GM19043 (cell line): ENCODE measurements at regions not wholly inside any gene's neighbourhood (a gene's known extent, or its start where the extent isn't known, plus 50 kb on each side); places are given as distances from the start of the nearest gene placed in this dataset.
"Not testable (repeated sequence)": the region's sequence is repeated elsewhere in the genome, so short reads cannot be mapped to it uniquely, and the experiment has no call there.

Experiments
- ATAC-seq: cut with Tn5 transposase; IDR thresholded peaks from one replicate; pipeline ENCODE4 v1.9.1; 2021; ENCODE audit warnings: low read depth; ENCODE audit not compliant: unreplicated experiment

- ATAC-seq: no peak
These were observed 396.9 kb downstream of the AGTPBP1 start for GRCh38 chr9:85344901-85345300.

DNA sequence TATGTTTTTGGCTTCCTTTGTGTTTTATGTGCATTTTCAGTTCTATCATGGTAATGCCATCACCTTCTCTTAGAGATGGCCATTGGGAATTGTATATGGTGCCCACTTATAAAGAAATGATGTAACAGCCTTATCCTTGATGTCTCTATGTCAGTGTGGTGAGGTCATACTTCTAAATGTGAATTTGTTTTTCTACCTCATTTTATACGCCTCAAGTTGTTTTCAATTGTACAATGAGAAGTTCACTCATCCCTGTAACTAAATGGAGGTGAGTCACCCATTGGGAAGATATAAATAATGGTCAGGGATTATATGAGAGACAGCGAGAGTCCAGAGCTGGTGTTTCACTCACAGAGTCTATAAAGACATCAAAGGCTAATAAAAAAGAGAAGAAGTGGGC is 402.4 kb downstream of the AGTPBP1 start:
- ATAC-seq: no peak

GRCh38 chr9:85334228-85334627 is 407.5 kb downstream of the AGTPBP1 start:
- no peak for ATAC-seq

GRCh38 chr9:85332487-85332886 is 409.3 kb downstream of the AGTPBP1 start:
- no peak for ATAC-seq

- no peak for ATAC-seq
These were observed 410.1 kb downstream of the AGTPBP1 start for GRCh38 chr9:85331626-85332025.

DNA sequence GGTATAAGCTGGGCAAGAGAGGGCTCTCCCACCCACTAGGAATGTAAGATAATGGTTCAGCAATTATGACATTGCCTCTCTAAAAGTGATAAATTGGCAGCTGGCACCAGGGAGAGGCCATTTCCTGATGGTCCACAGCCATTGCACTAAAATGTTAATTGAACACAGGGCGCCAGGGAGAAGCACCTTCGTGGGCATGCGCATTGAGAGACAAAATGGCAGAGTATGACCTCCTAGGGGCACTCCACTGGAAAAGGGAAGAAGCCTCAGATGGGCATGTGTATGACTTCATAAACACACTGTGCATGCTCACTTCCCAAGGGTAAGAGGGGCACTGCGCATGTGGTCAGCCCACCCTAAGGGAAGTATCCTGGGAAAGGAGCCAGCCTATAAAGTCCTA is 419.2 kb downstream of the AGTPBP1 start:
- ATAC-seq: no peak

DNA sequence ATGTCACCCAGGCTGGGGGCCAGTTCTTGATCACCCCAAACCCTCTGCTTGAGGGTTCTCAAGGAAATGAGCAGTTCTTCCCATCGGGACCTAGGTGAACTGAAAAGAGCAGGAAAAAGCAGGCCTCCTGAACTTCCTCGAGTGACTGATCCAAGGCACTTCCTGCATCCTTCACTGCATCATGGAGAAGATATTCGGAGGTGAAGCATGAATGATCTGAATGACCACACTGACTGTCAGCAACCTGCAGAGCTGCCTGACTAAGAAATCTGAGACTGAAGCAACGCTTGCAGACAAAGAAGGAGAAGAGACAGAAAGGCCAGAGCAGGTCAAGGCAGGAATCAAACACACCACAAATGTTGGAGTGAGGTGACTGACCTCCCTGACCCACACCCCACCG is 420.2 kb downstream of the AGTPBP1 start:
- no peak for ATAC-seq

GRCh38 chr9:85319936-85320656 is 421.7 kb downstream of the AGTPBP1 start:
- ATAC-seq: no peak

GRCh38 chr9:85315535-85315934 is 426.2 kb downstream of the AGTPBP1 start:
- ATAC-seq: not testable (repeated sequence)

DNA sequence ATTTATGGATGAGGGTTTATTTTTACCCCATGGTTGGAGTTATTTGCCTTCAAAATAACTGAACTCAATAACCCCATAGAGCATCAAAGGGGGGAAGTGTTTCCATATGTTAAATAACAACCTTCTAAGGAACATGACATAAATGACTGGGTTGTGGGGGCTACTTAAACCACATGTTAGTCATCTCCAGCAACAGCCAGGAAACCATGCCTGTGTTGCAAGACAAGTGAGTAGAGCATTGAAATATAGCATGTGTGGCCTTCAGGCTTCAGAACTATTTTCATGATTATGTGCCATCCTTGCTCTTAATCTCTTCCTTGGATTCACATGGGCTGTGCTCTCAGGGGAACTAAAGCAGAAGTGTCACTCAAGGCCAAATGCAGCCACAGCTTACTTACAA is 431.2 kb downstream of the AGTPBP1 start:
- no peak for ATAC-seq

DNA sequence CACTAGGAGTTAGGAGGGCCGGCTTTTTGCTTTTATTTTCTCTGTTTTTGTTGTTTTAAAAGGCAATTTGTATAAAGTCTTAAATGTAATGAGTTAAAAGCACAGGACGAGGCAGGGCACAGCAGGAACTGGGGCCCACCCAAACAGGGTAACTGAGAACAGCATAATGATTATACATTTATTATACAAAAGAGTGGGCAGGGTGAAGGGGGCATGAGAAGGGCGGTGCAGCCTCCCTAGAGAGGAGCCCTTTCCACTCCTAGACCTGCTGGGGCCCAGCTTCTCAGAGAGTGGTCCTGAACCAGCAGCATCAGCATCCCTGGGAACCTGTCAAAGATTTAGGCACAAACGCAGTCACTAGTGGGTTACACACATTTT is 438.0 kb downstream of the AGTPBP1 start:
- no peak for ATAC-seq

- no peak for ATAC-seq
These were observed 438.6 kb downstream of the AGTPBP1 start for GRCh38 chr9:85302938-85303756.

DNA sequence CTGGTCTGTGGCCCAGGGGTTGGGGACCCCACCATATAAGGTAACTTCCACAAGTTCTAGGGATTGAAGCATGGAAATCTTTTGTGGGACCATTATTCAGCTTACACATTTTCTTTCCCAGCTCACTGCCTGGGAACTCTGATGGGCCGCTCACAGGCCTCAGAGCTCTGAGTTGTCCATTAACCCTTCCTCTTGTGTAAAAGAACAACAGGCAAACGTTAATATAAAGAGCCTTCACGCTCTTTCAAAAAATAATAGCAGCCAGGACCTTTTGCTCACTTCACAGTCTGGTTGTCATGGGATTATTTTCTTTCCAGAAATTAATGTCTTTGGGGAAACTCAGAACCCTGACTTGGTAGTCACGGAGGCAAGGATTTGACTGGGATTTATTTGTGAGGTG is 443.3 kb downstream of the AGTPBP1 start:
- ATAC-seq: no peak

- ATAC-seq: not testable (repeated sequence)
These were observed 446.5 kb downstream of the AGTPBP1 start for GRCh38 chr9:85295244-85295643.

- no peak for ATAC-seq
These were observed 449.5 kb downstream of the AGTPBP1 start for GRCh38 chr9:85292261-85292660.

DNA sequence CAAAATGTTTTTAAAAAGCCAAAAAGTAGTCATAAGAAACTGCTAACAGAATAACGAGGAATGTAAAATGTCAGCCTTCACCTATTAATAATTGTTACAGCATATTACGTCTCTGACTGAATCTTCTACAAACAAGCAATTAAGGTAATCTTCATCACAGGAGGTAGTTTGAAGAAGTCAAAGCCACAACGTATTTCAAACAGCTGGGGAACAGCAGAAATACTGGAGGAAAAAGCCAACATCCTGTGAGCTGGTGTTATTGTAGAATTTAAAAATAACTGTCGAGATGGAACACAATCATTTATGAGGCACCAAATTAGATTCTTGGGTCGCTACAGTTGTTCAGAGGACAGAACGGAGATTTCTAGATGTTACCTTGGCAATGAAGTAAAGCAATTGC is 450.5 kb downstream of the AGTPBP1 start:
- no peak for ATAC-seq

GRCh38 chr9:85290019-85290418 is 451.7 kb downstream of the AGTPBP1 start:
- no peak for ATAC-seq

- ATAC-seq: no peak
These were observed 452.6 kb downstream of the AGTPBP1 start for GRCh38 chr9:85289142-85289541.

- ATAC-seq: no peak
These were observed 458.3 kb downstream of the AGTPBP1 start for GRCh38 chr9:85283421-85283820.

DNA sequence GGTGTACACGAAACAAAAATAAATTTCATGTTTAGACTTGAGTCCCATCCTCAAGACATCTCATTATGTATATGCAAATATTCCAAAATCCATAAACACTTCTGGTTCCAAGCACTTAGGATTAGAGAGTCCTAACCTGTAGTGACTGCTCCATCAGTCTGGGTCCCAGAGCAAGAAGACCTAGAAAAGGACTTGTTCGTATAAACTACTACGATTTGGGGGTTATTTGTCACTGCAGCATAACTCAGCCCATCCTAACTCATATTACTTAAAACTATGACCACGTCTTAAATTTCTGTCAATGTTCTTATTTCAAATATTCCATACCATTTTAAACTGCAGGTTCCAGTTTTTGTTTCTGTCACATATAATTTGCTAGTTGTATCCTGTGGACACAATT is 463.0 kb downstream of the AGTPBP1 start:
- no peak for ATAC-seq

DNA sequence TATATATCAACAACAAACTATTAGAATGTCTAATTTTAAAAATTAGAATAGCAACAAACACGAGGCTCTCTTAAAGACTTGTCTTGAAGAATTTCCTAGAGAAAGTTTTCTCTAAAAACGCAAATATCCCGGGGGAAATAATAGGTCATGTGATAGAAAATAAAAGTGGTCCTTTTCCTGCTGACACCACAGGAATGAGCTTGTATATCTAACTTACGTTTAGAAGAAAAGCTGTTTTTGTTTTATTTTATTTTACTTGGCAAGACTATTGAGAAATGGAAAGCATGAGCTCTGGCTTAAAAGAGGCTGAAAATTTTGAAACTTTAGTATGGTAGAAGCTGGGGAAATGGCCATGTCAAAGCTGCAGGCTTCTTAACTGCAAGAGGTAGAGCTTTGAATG is 465.0 kb downstream of the AGTPBP1 start:
- no peak for ATAC-seq

- no peak for ATAC-seq
These were observed 471.9 kb downstream of the AGTPBP1 start for GRCh38 chr9:85269811-85270210.
